ENCODE measurements at regions not wholly inside any gene's neighbourhood (a gene's known extent, or its start where the extent isn't known, plus 50 kb on each side); places are given as distances from the start of the nearest gene placed in this dataset.

DNA sequence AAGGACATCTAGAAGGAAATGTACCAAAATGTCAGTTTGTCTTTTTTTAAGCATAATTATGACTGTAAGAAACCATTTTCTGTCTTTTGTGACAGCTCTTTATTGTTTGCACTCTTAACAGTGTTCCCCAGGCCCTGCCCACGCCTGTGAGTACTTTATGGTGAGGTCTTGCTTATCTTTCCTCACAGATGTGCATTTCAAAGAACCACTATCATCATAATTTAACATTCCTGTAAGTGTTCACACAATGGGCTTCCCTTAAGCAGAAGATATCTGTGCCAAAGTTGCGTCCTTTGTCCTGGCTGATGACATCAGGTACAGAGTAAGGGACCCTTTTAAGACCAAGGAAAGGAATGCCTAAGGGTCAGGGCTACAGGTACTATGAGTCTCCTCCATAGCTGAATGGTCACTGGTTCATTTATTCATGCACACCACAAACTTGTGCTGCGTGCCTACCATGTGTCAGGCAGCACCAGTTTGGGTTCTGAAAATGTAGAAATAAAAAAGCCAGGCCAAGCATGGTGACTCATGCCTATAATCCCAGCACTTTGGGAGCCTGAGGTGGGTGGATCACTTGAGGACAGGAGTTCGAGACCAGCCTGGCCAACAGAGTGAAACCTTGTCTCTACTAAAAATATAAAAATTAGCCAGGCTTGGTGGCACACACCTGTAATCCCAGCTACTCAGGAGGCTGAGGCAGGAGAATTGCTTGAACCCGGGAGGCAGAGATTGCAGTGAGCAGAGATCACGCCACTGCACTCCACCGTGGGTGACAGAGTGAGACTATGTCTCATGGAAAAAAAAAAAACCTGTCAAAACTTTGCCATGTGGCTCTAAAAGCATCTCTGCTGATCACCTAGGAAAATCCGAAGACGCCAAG lies 55.4 kb upstream of the NLK start:
- Histone ChIP-seq H3K9me3 (ENCODE audit: severe bottlenecking) (peaks cover 7% of the 10 kb centered on the region), H3K27ac (no peak overlapping the region), H3K36me3 (no peaks in the 10 kb centered on the region), H3K4me3 (ENCODE audit: low read depth, low read length) (no peak overlapping the region), H3K27me3 (ENCODE audit: insufficient read depth, low read depth, severe bottlenecking) (no peaks in the 10 kb centered on the region)
- DNase-seq: no peak
- TF ChIP-seq, protein P1, sequence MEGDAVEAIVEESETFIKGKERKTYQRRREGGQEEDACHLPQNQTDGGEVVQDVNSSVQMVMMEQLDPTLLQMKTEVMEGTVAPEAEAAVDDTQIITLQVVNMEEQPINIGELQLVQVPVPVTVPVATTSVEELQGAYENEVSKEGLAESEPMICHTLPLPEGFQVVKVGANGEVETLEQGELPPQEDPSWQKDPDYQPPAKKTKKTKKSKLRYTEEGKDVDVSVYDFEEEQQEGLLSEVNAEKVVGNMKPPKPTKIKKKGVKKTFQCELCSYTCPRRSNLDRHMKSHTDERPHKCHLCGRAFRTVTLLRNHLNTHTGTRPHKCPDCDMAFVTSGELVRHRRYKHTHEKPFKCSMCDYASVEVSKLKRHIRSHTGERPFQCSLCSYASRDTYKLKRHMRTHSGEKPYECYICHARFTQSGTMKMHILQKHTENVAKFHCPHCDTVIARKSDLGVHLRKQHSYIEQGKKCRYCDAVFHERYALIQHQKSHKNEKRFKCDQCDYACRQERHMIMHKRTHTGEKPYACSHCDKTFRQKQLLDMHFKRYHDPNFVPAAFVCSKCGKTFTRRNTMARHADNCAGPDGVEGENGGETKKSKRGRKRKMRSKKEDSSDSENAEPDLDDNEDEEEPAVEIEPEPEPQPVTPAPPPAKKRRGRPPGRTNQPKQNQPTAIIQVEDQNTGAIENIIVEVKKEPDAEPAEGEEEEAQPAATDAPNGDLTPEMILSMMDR (IDR thresholded peaks at IDR 0.05; ENCODE audit: low read depth, low read length): no peak

DNA sequence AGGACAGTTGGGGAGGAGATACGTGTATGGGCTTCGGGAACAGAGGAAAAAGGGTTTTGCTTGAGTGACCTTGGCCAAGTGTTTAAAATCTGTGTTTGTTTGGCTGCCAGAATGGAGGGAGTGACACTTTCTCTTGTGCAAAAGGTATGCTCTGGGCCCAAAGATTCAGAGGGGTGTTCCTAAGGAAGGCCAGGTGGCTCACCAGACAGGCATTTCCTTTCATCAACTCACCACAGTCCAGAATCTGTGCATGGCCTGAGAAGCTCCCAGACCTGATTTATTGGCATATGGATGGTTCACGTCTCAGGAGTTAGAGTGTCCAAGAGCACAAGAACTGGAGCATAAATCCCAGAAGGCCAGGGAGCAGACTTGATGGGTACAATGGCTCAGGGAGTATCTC lies 53.4 kb upstream of the NLK start:
- Histone ChIP-seq H3K36me3 (no peaks in the 10 kb centered on the region), H3K9me3 (ENCODE audit: severe bottlenecking) (peaks cover 7% of the 10 kb centered on the region), H3K27me3 (ENCODE audit: insufficient read depth, low read depth, severe bottlenecking) (no peaks in the 10 kb centered on the region), H3K4me3 (ENCODE audit: low read depth, low read length) (no peak overlapping the region), H3K27ac (no peak overlapping the region)
- DNase-seq: no peak
- TF ChIP-seq, protein P1 (IDR thresholded peaks at IDR 0.05; ENCODE audit: low read depth, low read length): no peak

DNA sequence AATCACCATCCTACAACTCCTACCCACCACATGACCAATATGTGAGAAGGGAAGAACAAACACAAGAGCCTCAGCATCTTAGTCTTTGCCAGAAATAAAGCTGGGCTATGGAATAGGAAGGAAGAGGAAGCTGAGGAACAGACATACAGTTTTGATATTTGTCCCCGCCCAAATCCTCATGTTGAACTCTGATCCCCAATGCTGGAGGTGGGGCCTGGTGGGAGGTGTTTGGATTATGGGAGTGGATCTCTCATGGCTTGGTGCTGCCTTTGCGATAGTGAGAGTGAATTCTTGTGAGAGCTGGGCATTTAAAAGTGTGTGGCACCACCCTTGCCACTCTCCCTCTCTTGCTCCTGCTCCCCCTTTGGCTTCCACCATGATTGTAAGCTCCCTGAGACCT lies 52.4 kb upstream of the NLK start:
- no peak overlapping the region for H3K27ac ChIP-seq
- TF ChIP-seq, protein P1 (IDR thresholded peaks at IDR 0.05; ENCODE audit: low read depth, low read length): no peak

DNA sequence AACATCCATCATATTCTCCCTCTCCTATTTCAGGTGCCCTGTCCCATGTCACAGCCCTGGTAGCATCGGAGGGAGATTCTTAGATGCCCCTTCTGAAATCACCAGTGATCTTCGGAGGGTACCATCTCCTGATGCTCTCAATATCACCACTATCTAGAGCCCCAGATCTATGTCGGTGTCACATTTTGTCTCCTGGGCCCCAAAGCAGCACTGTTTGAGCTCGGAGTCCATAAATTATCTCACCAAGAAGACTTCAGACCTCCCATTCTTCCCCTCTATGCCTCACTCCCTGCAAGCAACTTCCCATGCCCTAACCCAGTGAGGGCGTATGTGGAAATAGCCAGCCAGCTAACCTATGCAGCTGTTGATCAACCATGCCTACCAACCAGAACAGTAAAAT lies 51.5 kb upstream of the NLK start:
- Histone ChIP-seq H3K4me3 (ENCODE audit: low read depth, low read length) (no peak overlapping the region), H3K27me3 (ENCODE audit: insufficient read depth, low read depth, severe bottlenecking) (no peaks in the 10 kb centered on the region), H3K9me3 (ENCODE audit: severe bottlenecking) (peaks cover 7% of the 10 kb centered on the region), H3K36me3 (no peaks in the 10 kb centered on the region), H3K27ac (no peak overlapping the region)
- TF ChIP-seq, protein P1 (IDR thresholded peaks at IDR 0.05; ENCODE audit: low read depth, low read length): no peak
- DNase-seq: no peak

More for the DNA sequence above, 52.4 kb upstream of the NLK start:
- DNase-seq: no peak
- Histone ChIP-seq H3K4me3 (ENCODE audit: low read depth, low read length) (no peak overlapping the region), H3K36me3 (no peaks in the 10 kb centered on the region), H3K9me3 (ENCODE audit: severe bottlenecking) (peaks cover 7% of the 10 kb centered on the region), H3K27me3 (ENCODE audit: insufficient read depth, low read depth, severe bottlenecking) (no peaks in the 10 kb centered on the region)

DNA sequence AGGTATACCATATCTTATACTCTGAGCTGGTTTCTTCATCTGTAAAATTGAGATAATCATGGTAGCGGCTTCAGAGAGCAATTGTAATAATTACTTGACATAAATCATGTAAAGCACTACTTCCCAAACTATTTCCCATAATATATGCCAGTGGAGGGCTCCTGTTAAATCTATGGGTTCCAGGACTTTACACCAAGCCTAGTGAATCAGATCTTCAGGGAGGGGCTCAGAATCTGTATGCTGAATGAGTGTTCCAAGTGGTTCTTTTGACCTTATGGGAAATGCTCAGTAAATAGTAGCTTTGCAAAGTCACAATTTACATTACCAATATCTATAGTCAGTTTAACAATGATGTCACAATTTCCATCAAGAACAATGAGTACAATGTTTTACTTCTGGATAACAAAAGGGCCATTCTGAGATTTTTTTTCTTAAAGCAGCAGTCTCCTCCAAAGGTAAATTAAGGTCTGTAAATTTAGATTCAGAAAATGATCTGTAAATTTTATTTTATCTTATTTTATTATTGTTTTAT lies 50.9 kb upstream of the NLK start:
- Histone ChIP-seq H3K27me3 (ENCODE audit: insufficient read depth, low read depth, severe bottlenecking) (no peaks in the 10 kb centered on the region), H3K36me3 (no peaks in the 10 kb centered on the region), H3K27ac (no peak overlapping the region), H3K9me3 (ENCODE audit: severe bottlenecking) (peaks cover 7% of the 10 kb centered on the region), H3K4me3 (ENCODE audit: low read depth, low read length) (no peak overlapping the region)
- TF ChIP-seq, protein P1 (IDR thresholded peaks at IDR 0.05; ENCODE audit: low read depth, low read length): no peak
- DNase-seq: no peak

Measured in WERI-Rb-1 (cell line).